GM23338 (cell line): ENCODE measurements at regions not wholly inside any gene's neighbourhood (a gene's known extent, or its start where the extent isn't known, plus 50 kb on each side); places are given as distances from the start of the nearest gene placed in this dataset.
A peak's percentile ranks its signal among the peaks of the same experiment; 100 is the strongest.

Experiments used
- ATAC-seq: fragments of 200-7000 bp; cut with Tn5 transposase; 3 replicates; pipeline ENCODE4 v1.9.1; 2020
- DNase-seq: peaks from one replicate; pipeline ENCODE4 v3.0.0-alpha.2; 2015; ENCODE audit warnings: low spot score
- H2AFZ ChIP-seq: fragments of 200-600 bp; sonication (generic); 2 replicates; pipeline ENCODE4 v1.8.0; 2016; ENCODE audit warnings: antibody characterized with exemption, mild to moderate bottlenecking, moderate library complexity
- H3F3A ChIP-seq: fragments of 200-600 bp; sonication (generic); replicated peaks from 2 replicates; pipeline ENCODE4 v1.8.0; 2017; ENCODE audit warnings: antibody characterized with exemption, mixed run types, low read depth
- H3K27ac ChIP-seq: fragments of 200-600 bp; sonication (generic); 2 replicates; pipeline ENCODE4 v1.6.1; 2016; ENCODE audit warnings: low read depth
- H3K27me3 ChIP-seq: fragments of 200-600 bp; sonication (generic); 2 replicates; pipeline ENCODE4 v1.8.0; 2016; ENCODE audit warnings: mild to moderate bottlenecking, mixed run types, moderate library complexity; ENCODE audit not compliant: insufficient read depth
- H3K36me3 ChIP-seq: fragments of 200-600 bp; sonication (generic); 2 replicates; pipeline ENCODE4 v1.8.0; 2016; ENCODE audit warnings: mild to moderate bottlenecking; ENCODE audit not compliant: insufficient read depth
- H3K4me1 ChIP-seq: fragments of 200-600 bp; sonication (generic); 2 replicates; pipeline ENCODE4 v1.8.0; 2016; ENCODE audit warnings: mild to moderate bottlenecking, moderate library complexity; ENCODE audit not compliant: insufficient read depth
- H3K4me2 ChIP-seq: fragments of 200-600 bp; sonication (generic); 2 replicates; pipeline ENCODE4 v1.7.1; 2017; ENCODE audit warnings: mixed run types
- H3K4me3 ChIP-seq: fragments of 200-600 bp; sonication (generic); 2 replicates; pipeline ENCODE4 v1.6.1; 2016; ENCODE audit warnings: mixed run types
- H3K79me2 ChIP-seq: fragments of 200-600 bp; sonication (generic); replicated peaks from 2 replicates; pipeline ENCODE4 v1.8.0; 2017; ENCODE audit warnings: mild to moderate bottlenecking; ENCODE audit not compliant: insufficient read depth
- H3K9me2 ChIP-seq: fragments of 200-600 bp; sonication (generic); 2 replicates; pipeline ENCODE4 v1.8.0; 2017; ENCODE audit not compliant: insufficient read depth
- H4K20me1 ChIP-seq: fragments of 200-600 bp; sonication (generic); replicated peaks from 2 replicates; pipeline ENCODE4 v1.8.0; 2017; ENCODE audit warnings: mild to moderate bottlenecking; ENCODE audit not compliant: insufficient read depth
- H3K27ac Mint-ChIP-seq: 2 replicates; pipeline ENCODE4 v1.8.0; 2020; ENCODE audit warnings: inconsistent platforms, mild to moderate bottlenecking, moderate library complexity, mixed read lengths
- H3K27me3 Mint-ChIP-seq: 3 replicates; pipeline ENCODE4 v1.8.0; 2022; ENCODE audit warnings: low read depth, mild to moderate bottlenecking, moderate library complexity, mixed read lengths, inconsistent platforms; ENCODE audit not compliant: insufficient read depth, poor library complexity
- H3K36me3 Mint-ChIP-seq: 3 replicates; pipeline ENCODE4 v1.8.0; 2021; ENCODE audit warnings: low read depth, mild to moderate bottlenecking, inconsistent platforms, moderate library complexity, mixed read lengths
- H3K4me1 Mint-ChIP-seq: 3 replicates; pipeline ENCODE4 v1.8.0; 2020; ENCODE audit warnings: mild to moderate bottlenecking, inconsistent platforms, mixed read lengths
- H3K4me3 Mint-ChIP-seq: 3 replicates; pipeline ENCODE4 v1.8.0; 2021; ENCODE audit warnings: moderate library complexity, mild to moderate bottlenecking, inconsistent platforms, mixed read lengths
- H3K9me3 Mint-ChIP-seq: 3 replicates; pipeline ENCODE4 v1.8.0; 2020; ENCODE audit warnings: moderate library complexity, mild to moderate bottlenecking, inconsistent platforms, mixed read lengths
- CREB1 ChIP-seq: fragments of 250-450 bp; sonication (Bioruptor Pico); IDR thresholded peaks from 2 replicates; pipeline ENCODE4 v1.5.0; 2020; ENCODE audit warnings: low read depth, mild to moderate bottlenecking, moderate library complexity
- ETS1 ChIP-seq: IDR thresholded peaks from 2 replicates; pipeline ENCODE4 v1.6.1; 2016; ENCODE audit warnings: antibody characterized with exemption
- EZH2 ChIP-seq: fragments of 200-600 bp; sonication (generic); IDR thresholded peaks from one replicate; pipeline ENCODE4 v1.8.0; 2017; ENCODE audit warnings: antibody characterized with exemption, mild to moderate bottlenecking, low read depth; ENCODE audit not compliant: unreplicated experiment
- EZH2phosphoT487 ChIP-seq: fragments of 200-600 bp; sonication (generic); IDR thresholded peaks from one replicate; pipeline ENCODE4 v1.8.1; 2018; ENCODE audit warnings: antibody characterized with exemption; ENCODE audit not compliant: unreplicated experiment
- JUNB ChIP-seq: IDR thresholded peaks from one replicate; pipeline ENCODE4 v1.6.1; 2016; ENCODE audit warnings: antibody characterized with exemption; ENCODE audit not compliant: unreplicated experiment
- NANOG ChIP-seq: IDR thresholded peaks from 2 replicates; pipeline ENCODE4 v1.6.1; 2016; ENCODE audit warnings: antibody characterized with exemption, borderline replicate concordance
- POLR2AphosphoS5 ChIP-seq: IDR thresholded peaks from 2 replicates; pipeline ENCODE4 v1.6.1; 2016; ENCODE audit warnings: antibody characterized with exemption, low read depth
- REST ChIP-seq: IDR thresholded peaks from one replicate; pipeline ENCODE4 v1.6.1; 2018; ENCODE audit warnings: antibody characterized with exemption; ENCODE audit not compliant: unreplicated experiment
- STAT1 ChIP-seq: IDR thresholded peaks from one replicate; pipeline ENCODE4 v1.6.1; 2016; ENCODE audit warnings: antibody characterized with exemption; ENCODE audit not compliant: unreplicated experiment
- ZNF114 ChIP-seq: fragments of 250-450 bp; sonication (Bioruptor Pico); IDR thresholded peaks from 2 replicates; pipeline ENCODE4 v1.5.0; 2020; ENCODE audit warnings: mild to moderate bottlenecking, moderate library complexity
- ZNF331 ChIP-seq: fragments of 250-450 bp; sonication (Bioruptor Pico); IDR thresholded peaks from 2 replicates; pipeline ENCODE4 v1.5.0; 2020; ENCODE audit warnings: low read depth, mild to moderate bottlenecking, moderate library complexity
- ZNF462 ChIP-seq: fragments of 250-450 bp; sonication (Bioruptor Pico); IDR thresholded peaks from 2 replicates; pipeline ENCODE4 v1.5.0; 2020; ENCODE audit warnings: mild to moderate bottlenecking, moderate library complexity

- H3K27me3 Mint-ChIP-seq: peaks cover 1% of the 10 kb centered on the region
- Histone ChIP-seq H3K79me2 (no peaks in the 10 kb centered on the region), H3K4me3 (no peak overlapping the region), H4K20me1 (no peaks in the 10 kb centered on the region), H3K9me2 (no peaks in the 10 kb centered on the region; the same call in 1 of the 2 replicates), H3K4me2 (no peak overlapping the region), H3K4me1 (0 out of 2 replicates have a peak, but pooled peaks cover 6% of the 10 kb centered on the region), H3K27me3 (peaks cover 6% of the 10 kb centered on the region), H3K27ac (no peak overlapping the region), H3F3A (no peaks in the 10 kb centered on the region), H3K36me3 (no peaks in the 10 kb centered on the region), H2AFZ (no peak overlapping the region)
- H3K4me1 Mint-ChIP-seq: peaks cover 3% of the 10 kb centered on the region; the same call in 2 of the 3 replicates
- no peak overlapping the region for H3K4me3 Mint-ChIP-seq
- no peaks in the 10 kb centered on the region for H3K36me3 Mint-ChIP-seq
- H3K9me3 Mint-ChIP-seq: no peaks in the 10 kb centered on the region
- ATAC-seq: no peak
- TF ChIP-seq ZNF114 (CRISPR knock-in tag) (no peak), ZNF331 (CRISPR knock-in tag) (no peak), ZNF462 (no peak), NANOG (no peak), EZH2 (no peak), STAT1 (no peak), POLR2AphosphoS5 (no peak), EZH2phosphoT487 (no peak), JUNB (no peak), CREB1 (CRISPR knock-in tag) (no peak), ETS1 (no peak), REST (no peak)
- DNase-seq: peak; percentile 45
- no peak overlapping the region for H3K27ac Mint-ChIP-seq
Observed at GRCh38 chr22:33194529-33195077, 136.4 kb upstream of the SYN3 start.
